ENCODE measurements at regions not wholly inside any gene's neighbourhood (a gene's known extent, or its start where the extent isn't known, plus 50 kb on each side); places are given as distances from the start of the nearest gene placed in this dataset.

GRCh38 chr11:134941326-134941725 is 529.3 kb upstream of the B3GAT1 start:
- intact Hi-C loops (cut with micrococcal nuclease; ENCODE audit: unreplicated experiment) = no loop called here
- Histone ChIP-seq H3K4me1 (replicated peaks; ENCODE audit: insufficient read depth) (no peaks in the 10 kb centered on the region), H3K9me2 (ENCODE audit: insufficient read depth) (no peaks in the 10 kb centered on the region), H2AFZ (no peak overlapping the region), H3K4me3 (no peak overlapping the region), H3K27ac (no peak overlapping the region), H3K36me3 (ENCODE audit: low read depth) (no peaks in the 10 kb centered on the region), H3K27me3 (ENCODE audit: insufficient read depth, low read depth) (peaks cover 42% of the 10 kb centered on the region), H3K9me3 (ENCODE audit: insufficient read depth, low read depth) (no peaks in the 10 kb centered on the region), H3K4me2 (no peak overlapping the region), H4K20me1 (ENCODE audit: insufficient read depth) (no peaks in the 10 kb centered on the region), H3F3A (ENCODE audit: insufficient read depth, low read depth) (no peaks in the 10 kb centered on the region), H3K79me2 (ENCODE audit: low read depth) (no peaks in the 10 kb centered on the region)
- ChIA-PET POLR2A (ENCODE audit: unreplicated experiment) (no interaction called here), CTCF (no interaction called here)
- no TSS peak for BruUV-seq (replicated peaks)
- no peak for TF ChIP-seq CTCF (conservative IDR thresholded peaks at IDR 0.05)
- DNase-seq = no peak

GRCh38 chr11:134940441-134941126 is 528.5 kb upstream of the B3GAT1 start:
- CTCF ChIA-PET = no interaction called here
- DNase-seq = no peak

DNA sequence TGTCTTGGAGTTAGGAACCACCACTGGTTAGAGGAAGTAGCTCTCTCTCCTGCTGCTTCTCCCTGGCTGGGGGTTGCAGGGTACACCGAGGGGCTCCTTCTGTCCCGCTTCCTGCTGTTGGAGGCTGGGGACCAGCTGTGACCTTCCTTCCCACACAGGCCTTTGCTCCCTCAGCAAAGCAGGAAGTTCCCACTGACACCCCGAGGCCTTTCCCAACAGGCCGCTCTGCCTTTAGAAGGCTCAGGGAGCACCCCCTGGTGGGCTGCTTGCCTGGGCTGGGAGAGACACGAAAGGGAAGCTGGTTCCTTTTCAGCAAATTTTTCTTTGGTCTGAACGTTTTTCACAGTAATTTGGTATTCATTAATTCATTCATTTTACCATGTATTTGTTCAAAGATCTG is 527.9 kb upstream of the B3GAT1 start:
- Histone ChIP-seq H3F3A (ENCODE audit: insufficient read depth, low read depth) (no peaks in the 10 kb centered on the region), H3K9me2 (ENCODE audit: insufficient read depth) (no peaks in the 10 kb centered on the region), H3K27ac (no peak overlapping the region), H3K4me3 (no peak overlapping the region), H3K4me2 (no peak overlapping the region), H3K27me3 (ENCODE audit: insufficient read depth, low read depth) (peaks cover 30% of the 10 kb centered on the region), H3K36me3 (ENCODE audit: low read depth) (no peaks in the 10 kb centered on the region), H3K4me1 (replicated peaks; ENCODE audit: insufficient read depth) (no peaks in the 10 kb centered on the region), H3K79me2 (ENCODE audit: low read depth) (no peaks in the 10 kb centered on the region), H2AFZ (no peak overlapping the region), H4K20me1 (ENCODE audit: insufficient read depth) (no peaks in the 10 kb centered on the region), H3K9me3 (ENCODE audit: insufficient read depth, low read depth) (no peaks in the 10 kb centered on the region)
- no peak for DNase-seq
- ChIA-PET POLR2A (ENCODE audit: unreplicated experiment) (no interaction called here), CTCF (no interaction called here)
- BruUV-seq (replicated peaks) = no TSS peak
- intact Hi-C loops (cut with micrococcal nuclease; ENCODE audit: unreplicated experiment) = no loop called here
- TF ChIP-seq EZH2 (IDR thresholded peaks at IDR 0.05; ENCODE audit: low read depth) = no peak
- TF ChIP-seq CTCF (conservative IDR thresholded peaks at IDR 0.05) = no peak

More at GRCh38 chr11:134940441-134941126, 528.5 kb upstream of the B3GAT1 start:
- Histone ChIP-seq H3K27ac (no peak overlapping the region), H3K4me2 (no peak overlapping the region), H2AFZ (no peak overlapping the region), H3F3A (ENCODE audit: insufficient read depth, low read depth) (no peaks in the 10 kb centered on the region), H3K27me3 (ENCODE audit: insufficient read depth, low read depth) (peaks cover 35% of the 10 kb centered on the region), H3K79me2 (ENCODE audit: low read depth) (no peaks in the 10 kb centered on the region), H3K9me3 (ENCODE audit: insufficient read depth, low read depth) (no peaks in the 10 kb centered on the region), H3K9me2 (ENCODE audit: insufficient read depth) (no peaks in the 10 kb centered on the region), H3K4me3 (no peak overlapping the region), H3K36me3 (ENCODE audit: low read depth) (no peaks in the 10 kb centered on the region), H3K4me1 (replicated peaks; ENCODE audit: insufficient read depth) (no peaks in the 10 kb centered on the region), H4K20me1 (ENCODE audit: insufficient read depth) (no peaks in the 10 kb centered on the region)
- POLR2A ChIA-PET (ENCODE audit: unreplicated experiment) = no interaction called here
- intact Hi-C loops (cut with micrococcal nuclease; ENCODE audit: unreplicated experiment) = no loop called here
- no peak for TF ChIP-seq CTCF (conservative IDR thresholded peaks at IDR 0.05)
- TF ChIP-seq EZH2 (IDR thresholded peaks at IDR 0.05; ENCODE audit: low read depth) = no peak
- no TSS peak for BruUV-seq (replicated peaks)
